HTERT RPE-1 (cell line): ENCODE measurements at regions not wholly inside any gene's neighbourhood (a gene's known extent, or its start where the extent isn't known, plus 50 kb on each side); places are given as distances from the start of the nearest gene placed in this dataset.
"Not testable (repeated sequence)": the region's sequence is repeated elsewhere in the genome, so short reads cannot be mapped to it uniquely, and the experiment has no call there.

Experiments used
- in situ Hi-C: fragments of 300-500 bp; cut with MboI; formaldehyde crosslinking; loops from 4 replicates; pipeline ENCODE4 v1.14.3; 2020; ENCODE audit warnings: low sequenced_read_pairs

DNA sequence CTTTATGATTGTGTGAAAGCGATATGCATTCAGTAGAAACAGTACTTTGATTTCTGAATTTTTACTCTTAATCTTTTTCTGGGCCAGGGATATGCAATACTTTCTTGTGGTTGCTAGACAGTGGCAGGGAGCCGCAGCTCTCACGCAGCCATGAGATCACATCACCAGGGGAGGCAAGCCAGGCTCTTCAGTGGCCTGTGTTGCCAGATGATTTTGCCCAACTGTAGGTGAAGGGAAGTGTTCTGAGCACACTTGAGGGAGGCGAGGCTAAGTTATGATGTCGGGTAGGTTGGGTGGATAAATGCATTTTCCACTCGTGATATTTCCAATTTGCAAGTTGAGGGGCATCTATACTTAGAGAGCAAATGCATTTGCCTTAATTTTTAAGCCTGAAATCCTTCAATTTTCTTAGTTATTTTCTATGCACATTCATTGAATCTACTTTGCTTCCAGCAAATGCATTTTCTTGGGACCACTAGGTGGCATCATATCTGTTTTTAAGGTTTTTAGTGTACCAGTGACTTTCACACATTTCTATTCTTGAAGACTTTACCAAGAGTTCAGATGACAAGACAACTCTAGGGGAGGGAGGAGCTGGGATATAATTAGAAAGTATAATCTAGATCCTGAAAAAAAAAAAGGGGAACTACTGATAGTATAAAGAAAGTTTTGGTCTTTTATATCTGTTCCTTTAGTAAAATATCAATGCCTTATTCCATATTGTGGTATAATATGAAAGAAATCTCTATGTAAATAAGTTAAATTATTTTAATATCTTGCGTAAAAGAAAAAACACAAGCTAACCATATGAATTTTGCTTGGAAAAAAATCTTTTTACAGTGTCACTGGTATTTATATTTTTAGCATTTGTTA lies 643.3 kb downstream of the SOCS6 start:
- in situ Hi-C loops: no loop called here

DNA sequence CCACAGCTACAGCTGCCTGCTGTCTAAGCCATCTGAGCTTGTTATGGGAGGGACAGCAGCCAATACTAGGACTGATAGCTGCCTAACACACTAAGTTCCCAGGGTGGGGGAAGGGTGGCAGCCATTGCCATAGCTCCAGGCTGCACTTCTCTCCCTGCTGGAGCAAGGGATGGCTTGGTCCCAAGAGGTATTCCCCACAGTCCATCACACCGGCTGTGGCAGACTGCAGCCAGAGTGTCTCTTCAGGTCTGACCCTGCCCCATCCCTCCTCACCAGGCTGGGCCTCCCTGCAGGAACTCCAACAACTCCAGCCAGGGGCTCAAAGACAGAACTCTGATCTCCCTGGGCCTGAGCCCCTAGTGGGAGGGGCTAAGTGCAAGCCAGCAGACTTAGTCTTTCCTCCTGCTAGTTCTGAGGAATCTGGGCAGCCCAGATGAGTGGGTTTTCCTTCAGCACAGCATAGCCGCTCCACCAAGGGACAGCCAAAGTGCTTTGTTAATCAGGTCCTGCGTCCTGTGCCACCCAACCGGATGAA lies 632.1 kb downstream of the SOCS6 start:
- in situ Hi-C loops: no loop called here

DNA sequence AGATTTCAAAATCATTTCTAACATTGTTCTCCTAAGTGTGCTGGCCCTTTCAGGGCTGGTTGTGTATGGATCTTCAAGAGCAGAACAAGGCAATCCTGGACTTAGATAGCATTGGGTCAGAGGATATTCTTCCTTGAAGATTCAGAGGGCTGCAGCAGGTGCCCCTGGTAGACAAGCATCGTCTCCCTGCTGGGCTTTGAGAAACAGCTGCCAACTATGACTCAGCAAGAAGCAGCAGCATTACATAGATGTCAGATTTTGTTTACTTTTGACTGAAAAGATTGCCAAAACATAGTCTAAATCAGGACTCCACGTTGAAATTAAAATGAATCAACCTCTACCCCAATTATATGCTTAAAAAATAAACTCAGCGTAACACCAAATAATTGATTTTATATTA lies 618.8 kb downstream of the SOCS6 start:
- in situ Hi-C loops: no loop called here

DNA sequence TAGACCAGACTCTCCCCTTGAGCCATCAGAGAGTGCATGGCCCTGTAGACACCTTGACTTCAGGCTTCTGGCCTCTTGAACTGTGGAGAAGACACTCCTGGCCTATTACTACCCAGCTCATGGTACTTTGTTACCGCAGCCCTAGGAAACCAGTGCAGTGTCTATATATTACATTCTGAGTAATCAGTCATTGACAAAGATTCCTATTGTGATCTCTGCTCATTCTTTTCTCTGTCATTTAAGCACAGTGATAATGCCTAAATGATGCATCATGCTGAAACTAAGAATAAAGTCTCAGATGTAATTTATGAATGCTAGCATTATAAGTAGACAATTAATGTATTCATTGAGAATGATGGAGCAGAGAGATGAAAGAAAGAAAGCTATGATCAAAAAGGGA lies 603.5 kb downstream of the SOCS6 start:
- in situ Hi-C loops: no loop called here

DNA sequence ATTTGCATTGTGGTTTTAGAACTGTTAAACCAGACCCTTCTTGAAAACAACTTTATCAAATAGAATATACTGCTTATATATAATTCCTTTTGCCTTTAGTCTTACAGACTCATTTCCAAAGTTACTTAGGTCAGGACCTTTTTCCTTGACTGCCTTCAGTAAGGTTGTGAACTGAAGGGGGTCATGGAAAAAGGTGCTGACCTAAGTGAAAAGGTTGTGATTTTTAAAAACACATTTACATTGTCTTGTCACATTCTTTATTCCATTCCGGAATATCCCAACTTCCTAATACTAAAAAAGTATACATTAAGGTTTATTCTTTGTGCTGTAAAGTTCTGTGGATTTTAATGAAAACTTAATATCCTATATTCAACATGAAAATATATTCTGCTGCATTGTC lies 581.4 kb downstream of the SOCS6 start:
- in situ Hi-C loops: no loop called here

DNA sequence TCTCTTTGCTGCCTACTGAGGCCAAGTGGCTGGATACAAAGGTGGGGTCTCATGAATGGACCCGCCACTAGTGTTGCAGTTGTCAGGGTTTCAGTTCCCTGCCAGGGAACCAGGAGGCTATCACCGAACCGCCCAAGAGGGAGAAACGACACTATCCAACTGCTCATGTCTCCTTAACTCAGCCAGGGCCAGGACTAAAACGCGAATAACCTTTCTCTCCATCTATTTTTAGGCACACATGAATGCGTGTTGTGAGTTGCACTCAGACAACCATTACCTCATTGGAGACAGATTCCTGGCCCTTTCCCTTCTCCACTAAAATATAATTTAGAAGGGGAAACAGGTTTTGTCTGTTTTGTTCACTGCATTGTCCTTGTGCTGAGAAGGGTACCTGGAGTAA lies 559.5 kb downstream of the SOCS6 start:
- in situ Hi-C loops: no loop called here

DNA sequence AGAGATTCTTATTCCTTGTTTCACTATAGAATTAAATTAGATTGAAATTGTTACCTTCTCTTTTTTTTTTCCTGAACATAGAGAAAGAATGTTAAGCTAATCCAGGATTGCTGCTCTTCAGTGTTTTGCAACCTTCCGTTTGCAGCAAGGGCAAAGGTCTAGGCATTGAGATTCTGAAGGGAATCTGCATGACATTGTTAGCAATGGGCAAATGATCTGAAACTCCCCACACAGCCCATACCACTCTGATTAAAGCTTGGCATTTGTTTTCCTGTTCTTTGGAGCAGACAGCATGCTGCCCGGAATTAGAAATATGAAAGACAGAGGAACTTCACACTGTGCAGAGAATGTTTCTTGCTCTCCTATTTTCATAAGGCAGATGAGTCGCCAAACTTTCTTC lies 551.8 kb downstream of the SOCS6 start:
- in situ Hi-C loops: no loop called here

DNA sequence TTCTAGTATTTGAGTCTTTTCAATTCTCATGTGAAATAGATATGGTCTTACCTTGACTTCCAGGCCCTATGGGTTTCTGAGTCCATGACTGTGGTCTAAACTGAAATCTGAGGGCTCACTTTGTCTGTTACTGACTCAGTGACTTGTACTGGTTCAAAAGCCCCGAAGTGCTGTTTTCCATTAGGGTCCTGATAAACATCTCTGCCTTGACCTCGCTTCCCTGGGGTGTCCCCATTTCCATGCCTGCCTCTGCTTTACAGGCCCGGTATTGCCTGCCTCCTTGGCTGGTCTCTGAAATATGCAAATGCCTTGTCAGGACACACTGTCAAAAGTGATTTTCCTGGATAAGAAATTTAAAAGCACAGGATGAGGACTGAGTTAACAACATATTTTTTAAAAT lies 538.8 kb downstream of the SOCS6 start:
- in situ Hi-C loops: no loop called here

DNA sequence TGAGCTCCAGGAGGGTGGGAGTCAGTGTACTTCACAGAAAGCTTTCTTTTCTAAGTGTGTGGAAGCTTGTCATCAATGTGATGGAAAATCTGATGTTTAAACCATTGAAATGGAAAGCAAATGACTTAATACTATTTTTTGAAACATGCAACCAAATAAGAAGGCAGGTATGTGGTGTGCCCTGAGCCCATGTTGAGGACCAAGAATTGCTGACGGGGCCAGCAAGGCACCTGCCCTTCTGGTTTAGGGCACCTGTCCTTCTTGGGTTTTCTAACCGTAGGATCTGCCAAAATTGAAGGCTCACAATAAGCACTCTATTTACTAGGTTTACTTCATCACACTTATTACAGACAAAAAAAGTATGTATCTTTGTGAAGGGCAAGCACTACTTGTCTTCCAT lies 537.7 kb downstream of the SOCS6 start:
- in situ Hi-C loops: no loop called here

DNA sequence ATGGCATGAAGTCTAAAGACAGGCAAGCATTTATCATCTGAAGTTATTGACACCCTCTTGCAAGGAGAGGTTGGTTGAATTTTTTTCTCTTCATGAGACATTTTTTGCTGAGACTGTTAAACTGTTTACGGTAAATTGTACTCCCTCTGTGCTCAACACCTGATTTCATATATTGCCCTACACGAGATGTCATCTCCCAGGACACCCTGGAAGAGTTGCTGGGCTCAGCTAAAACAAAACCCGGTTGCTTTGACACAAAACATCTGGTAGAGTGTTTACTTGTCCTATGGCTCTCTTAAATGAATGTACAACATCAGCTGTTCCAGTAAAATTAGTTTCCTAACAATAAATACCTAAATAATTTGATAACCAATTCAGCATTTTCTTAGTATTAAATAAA lies 533.8 kb downstream of the SOCS6 start:
- in situ Hi-C loops: no loop called here

DNA sequence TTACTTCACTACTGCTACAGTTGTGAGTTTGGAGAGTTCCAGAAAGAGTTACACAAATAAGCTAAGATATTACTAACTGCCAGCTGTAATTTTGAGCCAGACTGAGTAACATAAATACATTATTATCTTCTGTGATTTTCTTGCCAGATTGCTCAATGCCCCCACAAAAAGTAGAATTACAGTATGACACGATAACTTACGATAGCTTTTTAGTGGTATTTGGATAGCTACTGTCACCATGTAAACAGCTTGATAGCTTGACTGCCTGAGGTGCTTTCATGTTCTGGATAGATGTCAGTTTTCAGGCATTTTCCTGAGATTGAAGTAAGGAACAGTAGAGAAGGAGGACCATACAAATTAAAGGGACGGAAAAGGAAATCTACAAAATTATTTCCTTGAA lies 533.3 kb downstream of the SOCS6 start:
- in situ Hi-C loops: no loop called here

DNA sequence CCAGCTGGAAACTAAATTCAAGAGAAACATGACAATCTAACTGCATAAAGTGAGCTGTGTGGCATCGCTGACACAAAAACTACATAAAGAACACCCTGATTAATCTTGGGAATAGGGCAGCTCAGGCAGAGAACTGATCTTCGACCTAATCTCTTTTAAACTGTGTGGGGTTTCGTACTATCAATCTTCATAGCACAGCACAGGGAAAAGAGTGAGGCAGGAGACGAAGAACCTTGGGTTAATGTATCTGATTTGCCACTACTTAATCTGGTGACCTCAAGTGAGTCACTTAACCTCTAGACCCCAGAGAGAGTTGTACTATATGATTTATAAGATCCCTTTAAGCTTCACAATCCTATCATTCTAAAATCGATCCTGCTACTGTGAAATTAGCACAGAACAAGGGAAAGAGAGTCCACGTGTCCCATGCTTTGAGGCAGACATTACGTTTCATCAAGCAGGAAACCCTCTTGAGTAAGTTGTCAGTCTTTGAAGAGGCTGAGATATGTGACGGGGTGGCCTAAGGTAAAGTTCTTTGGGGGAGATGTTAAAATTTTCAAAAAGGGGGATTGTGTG lies 519.7 kb downstream of the SOCS6 start:
- in situ Hi-C loops: no loop called here

DNA sequence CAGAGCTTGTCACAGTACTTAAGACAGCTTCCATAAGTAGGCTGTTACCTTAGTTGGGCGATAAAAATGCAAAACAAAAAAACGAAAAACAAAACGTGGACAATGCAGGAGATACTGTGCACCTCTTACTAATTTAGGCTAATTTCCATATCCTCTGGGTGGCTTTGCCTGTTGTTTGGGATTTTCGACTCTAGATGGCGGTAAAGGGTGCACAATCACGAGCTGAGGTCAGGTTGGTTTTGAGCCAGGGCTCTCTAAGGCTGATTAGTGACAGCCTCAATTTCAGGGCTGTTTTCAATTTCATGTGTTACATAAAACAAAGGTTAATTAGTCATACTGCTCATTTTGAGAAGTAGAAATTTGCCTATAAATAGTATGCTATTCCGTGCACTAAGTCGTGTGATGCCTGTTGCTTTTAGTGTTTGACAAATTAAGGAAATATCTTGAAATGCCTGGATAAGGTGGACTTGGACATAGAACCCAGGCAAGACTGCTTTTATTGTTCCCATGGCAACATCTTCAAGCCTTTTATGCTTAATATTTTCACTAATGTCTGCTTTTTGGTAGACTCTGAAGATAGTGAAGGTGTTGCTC lies 493.1 kb downstream of the SOCS6 start:
- in situ Hi-C loops: no loop called here

DNA sequence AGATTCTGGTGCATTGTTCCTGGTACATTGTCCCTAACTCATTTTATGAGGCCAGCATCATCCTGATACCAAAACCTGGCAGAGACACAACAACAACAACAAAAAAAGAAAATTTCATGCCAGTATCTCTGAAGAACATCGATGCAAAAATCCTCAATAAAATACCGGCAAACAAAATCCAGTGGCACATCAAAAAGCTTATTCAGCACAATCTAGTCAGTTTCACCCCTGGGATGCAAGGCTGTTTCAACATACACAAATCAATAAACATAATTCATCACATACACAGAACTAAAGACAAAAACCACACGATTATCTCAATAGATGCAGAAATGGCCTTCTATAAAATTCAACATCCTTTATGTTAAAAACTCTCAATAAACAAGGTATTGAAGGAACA lies 477.4 kb downstream of the SOCS6 start:
- in situ Hi-C loops: not testable (repeated sequence)

DNA sequence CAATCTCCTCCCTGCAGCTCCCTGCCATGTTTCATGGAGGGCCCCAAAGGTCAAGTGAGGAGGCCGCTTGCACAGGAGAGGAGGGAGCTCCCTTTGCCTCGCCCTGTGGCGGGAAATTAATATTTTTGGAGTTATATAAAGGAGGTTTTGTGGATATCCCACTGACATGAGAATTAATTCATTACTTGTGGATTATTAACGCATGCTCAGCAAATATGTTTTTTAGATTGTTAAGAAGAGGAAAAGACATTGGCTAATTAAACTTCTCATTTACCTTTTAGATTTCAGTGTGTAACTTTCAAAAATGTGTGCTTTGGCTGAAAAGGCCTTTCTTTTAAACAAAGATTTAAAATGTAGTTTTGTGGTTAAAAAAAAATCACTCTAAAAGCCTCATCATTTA lies 474.0 kb downstream of the SOCS6 start:
- in situ Hi-C loops: no loop called here

DNA sequence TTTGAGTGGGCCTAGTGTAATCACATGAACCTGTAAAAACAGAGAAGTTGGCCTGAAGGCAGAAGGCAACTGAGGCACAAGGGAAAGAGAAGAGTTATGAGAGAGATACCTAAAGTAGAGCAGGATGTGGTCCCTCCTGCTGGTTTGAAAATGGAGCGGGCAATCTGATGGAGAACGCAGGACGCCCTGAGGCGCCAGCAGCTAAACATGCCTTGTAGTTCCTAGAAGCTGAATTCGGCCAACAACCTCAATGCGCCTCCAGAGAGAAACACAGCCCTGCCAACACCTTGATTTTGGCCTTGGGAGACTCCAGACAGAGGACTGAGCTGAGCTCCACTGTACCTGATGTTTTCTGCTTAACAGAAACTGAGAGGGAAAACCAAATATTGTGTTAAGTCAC lies 469.9 kb downstream of the SOCS6 start:
- in situ Hi-C loops: no loop called here

DNA sequence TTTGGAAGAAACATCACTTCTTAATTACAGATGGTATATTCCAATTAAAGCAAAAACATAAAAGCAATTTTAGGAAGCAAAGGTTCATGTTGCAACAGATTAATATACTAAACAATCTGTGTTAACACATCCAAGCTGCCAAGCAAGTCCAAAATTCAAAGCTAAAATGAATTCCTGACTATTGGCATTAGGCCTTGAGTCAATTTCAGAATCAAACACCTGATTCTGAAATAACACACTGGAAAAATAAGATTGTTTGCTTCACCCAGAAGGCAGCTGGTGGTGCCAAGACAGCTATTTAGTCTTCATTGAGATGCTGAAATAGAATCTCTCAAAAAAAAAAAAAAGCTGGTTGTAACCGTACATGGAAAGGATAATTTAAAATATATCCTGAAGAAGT lies 465.6 kb downstream of the SOCS6 start:
- in situ Hi-C loops: no loop called here

DNA sequence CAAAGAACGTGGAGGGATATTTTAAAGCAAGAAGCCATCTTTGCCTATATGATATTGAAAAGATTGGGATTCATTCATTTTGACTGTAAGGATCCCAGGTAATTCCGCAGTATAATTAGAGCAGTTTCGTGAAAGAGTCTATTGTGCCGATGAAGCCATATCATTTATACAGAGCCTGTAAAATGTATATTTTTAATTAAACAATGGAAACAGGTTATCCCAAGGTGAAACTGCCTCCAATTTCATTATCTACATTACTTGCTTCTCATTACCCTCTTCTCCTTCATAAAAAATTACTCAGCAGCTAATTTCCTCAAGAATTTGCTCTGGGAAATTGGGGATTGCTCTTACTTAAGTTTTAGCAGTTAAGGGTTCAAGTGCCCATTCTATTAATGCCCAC lies 444.1 kb downstream of the SOCS6 start:
- in situ Hi-C loops: no loop called here

DNA sequence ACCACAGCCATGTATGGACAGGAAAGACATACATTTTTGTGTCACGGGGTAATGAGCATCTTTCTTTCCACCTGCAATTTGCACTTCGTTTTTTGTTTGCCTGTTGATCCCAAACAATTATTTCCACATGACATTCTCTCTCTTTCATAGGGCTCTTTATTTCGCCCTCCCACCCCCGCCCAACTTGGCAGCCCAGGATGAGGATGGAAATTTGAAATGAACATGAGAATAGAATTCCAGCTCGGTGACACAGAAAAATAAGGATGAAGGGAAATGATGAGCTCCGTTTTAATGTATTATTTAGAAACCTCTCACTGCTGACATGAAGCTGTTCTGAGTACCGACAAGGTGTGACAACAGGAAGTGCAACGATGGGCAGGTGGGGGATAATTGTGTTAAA lies 443.3 kb downstream of the SOCS6 start:
- in situ Hi-C loops: no loop called here

DNA sequence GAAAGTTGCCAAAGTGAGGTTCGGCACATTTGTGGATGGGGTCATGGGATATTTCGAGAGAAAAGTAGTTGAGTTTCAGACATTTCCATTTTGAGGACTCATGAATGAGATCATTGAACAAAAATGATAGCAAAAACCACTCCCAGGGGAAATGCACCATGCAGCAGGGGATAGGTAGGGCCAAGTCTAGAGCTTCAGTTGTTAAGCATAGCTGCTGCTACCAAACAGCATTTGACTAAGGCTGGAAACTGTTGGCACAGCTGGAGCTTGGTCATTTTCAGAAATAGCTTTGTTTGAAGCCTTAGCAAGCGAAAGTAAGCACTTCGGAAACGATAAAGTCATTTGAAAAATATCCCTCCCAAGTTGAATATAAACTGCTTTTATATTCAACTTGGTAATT lies 431.8 kb downstream of the SOCS6 start:
- in situ Hi-C loops: no loop called here

DNA sequence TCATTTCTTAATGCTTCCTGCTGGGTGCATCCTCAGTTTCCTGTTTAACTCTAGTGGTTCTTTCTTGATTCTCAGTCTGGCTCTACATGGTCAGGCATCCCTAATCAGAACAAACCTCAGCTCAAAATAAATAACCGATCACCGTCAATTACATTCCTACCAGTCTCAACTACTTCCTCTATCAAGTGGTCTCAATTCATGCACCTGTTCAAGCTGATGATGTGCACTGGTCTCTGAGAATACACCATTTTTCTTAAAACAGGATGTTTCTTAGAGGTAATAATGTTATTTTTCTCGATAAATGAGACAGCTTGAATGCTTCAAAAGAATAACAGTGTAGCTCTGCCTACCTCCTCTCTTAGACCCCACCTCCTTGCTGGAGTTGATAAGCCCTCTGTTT lies 420.9 kb downstream of the SOCS6 start:
- in situ Hi-C loops: no loop called here

DNA sequence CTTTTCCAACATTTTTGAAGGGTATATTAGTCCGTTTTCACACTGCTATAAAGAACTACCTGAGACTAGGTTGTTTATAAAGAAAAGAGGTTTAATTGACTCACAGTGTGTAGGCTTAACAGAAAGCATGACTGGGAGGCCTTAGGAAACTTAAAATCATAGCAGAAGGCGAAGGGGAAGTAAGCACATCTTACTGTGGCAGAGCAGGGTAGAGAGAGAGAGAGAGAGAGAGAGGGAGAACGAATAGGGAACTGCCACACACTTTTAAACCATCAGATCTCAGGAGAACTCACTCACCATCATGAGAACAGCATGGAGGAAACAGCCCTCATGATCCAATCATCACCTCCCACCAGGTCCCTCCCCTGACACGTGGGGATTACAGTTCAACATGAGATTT lies 420.3 kb downstream of the SOCS6 start:
- in situ Hi-C loops: no loop called here
